ENCODE measurements at regions not wholly inside any gene's neighbourhood (a gene's known extent, or its start where the extent isn't known, plus 50 kb on each side); places are given as distances from the start of the nearest gene placed in this dataset.

GRCh38 chr15:39302936-39303335, 277.9 kb upstream of the THBS1 start:
- DNase-seq (ENCODE audit: low read depth, low spot score): no peak
- H3K4me3 ChIP-seq (ENCODE audit: low read depth, low read length): no peak overlapping the region
- TF ChIP-seq CTCF (IDR thresholded peaks at IDR 0.05; ENCODE audit: low read depth, low read length): no peak
- in situ Hi-C loops (cut with HindIII; ENCODE audit: low sequenced_read_pairs): no loop called here

- in situ Hi-C loops (cut with HindIII; ENCODE audit: low sequenced_read_pairs): no loop called here
- no peak for TF ChIP-seq CTCF (IDR thresholded peaks at IDR 0.05; ENCODE audit: low read depth, low read length)
- peak; percentile 44 for DNase-seq (ENCODE audit: low read depth, low spot score)
- H3K4me3 ChIP-seq (ENCODE audit: low read depth, low read length): no peak overlapping the region
These were observed 276.6 kb upstream of the THBS1 start for GRCh38 chr15:39304201-39304841.

GRCh38 chr15:39304931-39305728, 275.7 kb upstream of the THBS1 start:
- no peak for TF ChIP-seq CTCF (IDR thresholded peaks at IDR 0.05; ENCODE audit: low read depth, low read length)
- in situ Hi-C loops (cut with HindIII; ENCODE audit: low sequenced_read_pairs): no loop called here
- H3K4me3 ChIP-seq (ENCODE audit: low read depth, low read length): no peak overlapping the region
- no peak for DNase-seq (ENCODE audit: low read depth, low spot score)

- no peak overlapping the region for H3K4me3 ChIP-seq (ENCODE audit: low read depth, low read length)
- no peak for DNase-seq (ENCODE audit: low read depth, low spot score)
- TF ChIP-seq CTCF (IDR thresholded peaks at IDR 0.05; ENCODE audit: low read depth, low read length): no peak
- in situ Hi-C loops (cut with HindIII; ENCODE audit: low sequenced_read_pairs): no loop called here
These were observed 270.2 kb upstream of the THBS1 start for GRCh38 chr15:39310633-39311032.

GRCh38 chr15:39312984-39313383, 267.9 kb upstream of the THBS1 start:
- DNase-seq (ENCODE audit: low read depth, low spot score): no peak
- TF ChIP-seq CTCF (IDR thresholded peaks at IDR 0.05; ENCODE audit: low read depth, low read length): peak; percentile 10
- in situ Hi-C loops (cut with HindIII; ENCODE audit: low sequenced_read_pairs): no loop called here
- no peak overlapping the region for H3K4me3 ChIP-seq (ENCODE audit: low read depth, low read length)

- no peak overlapping the region for H3K4me3 ChIP-seq (ENCODE audit: low read depth, low read length)
- in situ Hi-C loops (cut with HindIII; ENCODE audit: low sequenced_read_pairs): no loop called here
- no peak for TF ChIP-seq CTCF (IDR thresholded peaks at IDR 0.05; ENCODE audit: low read depth, low read length)
- no peak for DNase-seq (ENCODE audit: low read depth, low spot score)
These were observed 267.4 kb upstream of the THBS1 start for GRCh38 chr15:39313467-39313866.

Measured in astrocyte of the spinal cord (primary cell).